ENCODE measurements at regions not wholly inside any gene's neighbourhood (a gene's known extent, or its start where the extent isn't known, plus 50 kb on each side); places are given as distances from the start of the nearest gene placed in this dataset.

GRCh38 chr10:4448030-4448429 is 378.0 kb upstream of the AKR1E2 start:
- Mint-ChIP-seq H3K27me3 (ENCODE audit: insufficient read depth, unreplicated experiment) (no peaks in the 10 kb centered on the region), H3K27ac (ENCODE audit: low read depth, unreplicated experiment) (no peak overlapping the region), H3K4me3 (ENCODE audit: unreplicated experiment) (no peak overlapping the region), H3K4me1 (ENCODE audit: insufficient read depth, unreplicated experiment) (peaks cover 6% of the 10 kb centered on the region), H3K36me3 (ENCODE audit: insufficient read depth, unreplicated experiment) (no peaks in the 10 kb centered on the region), H3K9me3 (ENCODE audit: unreplicated experiment) (peaks cover 7% of the 10 kb centered on the region)
- ChIA-PET POLR2A (interaction anchor here (0.6 kb wide), 1 partner anchor 306 kb away, joined by 3 read pairs; no protein-coding TSS in a partner anchor), CTCF (interaction anchor here (0.6 kb wide), 2 partner anchors 12 to 555 kb away, joined by 3 read pairs; no protein-coding TSS in a partner anchor)
- no peak for DNase-seq (ENCODE audit: unreplicated experiment)
- no peak for TF ChIP-seq CTCF (IDR thresholded peaks at IDR 0.05; ENCODE audit: unreplicated experiment)
- intact Hi-C loops (cut with micrococcal nuclease), result no loop called here
- no TSS peak for BruUV-seq (replicated peaks)

- Mint-ChIP-seq H3K4me3 (ENCODE audit: unreplicated experiment) (no peak overlapping the region), H3K27ac (ENCODE audit: low read depth, unreplicated experiment) (no peak overlapping the region), H3K9me3 (ENCODE audit: unreplicated experiment) (peaks cover 7% of the 10 kb centered on the region), H3K36me3 (ENCODE audit: insufficient read depth, unreplicated experiment) (no peaks in the 10 kb centered on the region), H3K27me3 (ENCODE audit: insufficient read depth, unreplicated experiment) (no peaks in the 10 kb centered on the region), H3K4me1 (ENCODE audit: insufficient read depth, unreplicated experiment) (no peaks in the 10 kb centered on the region)
- intact Hi-C loops (cut with micrococcal nuclease), result no loop called here
- no TSS peak for BruUV-seq (replicated peaks)
- no peak for DNase-seq (ENCODE audit: unreplicated experiment)
- no peak for TF ChIP-seq CTCF (IDR thresholded peaks at IDR 0.05; ENCODE audit: unreplicated experiment)
- ChIA-PET POLR2A (no interaction called here), CTCF (interaction anchor here (0.7 kb wide), 1 partner anchor 628 kb away, joined by 3 read pairs; no protein-coding TSS in a partner anchor)
These were observed 382.6 kb upstream of the AKR1E2 start for GRCh38 chr10:4443419-4443818.

- Mint-ChIP-seq H3K27me3 (ENCODE audit: insufficient read depth, unreplicated experiment) (no peaks in the 10 kb centered on the region), H3K27ac (ENCODE audit: low read depth, unreplicated experiment) (no peak overlapping the region), H3K4me3 (ENCODE audit: unreplicated experiment) (no peak overlapping the region), H3K36me3 (ENCODE audit: insufficient read depth, unreplicated experiment) (no peaks in the 10 kb centered on the region), H3K4me1 (ENCODE audit: insufficient read depth, unreplicated experiment) (no peaks in the 10 kb centered on the region), H3K9me3 (ENCODE audit: unreplicated experiment) (peaks cover 7% of the 10 kb centered on the region)
- no peak for DNase-seq (ENCODE audit: unreplicated experiment)
- TF ChIP-seq CTCF (IDR thresholded peaks at IDR 0.05; ENCODE audit: unreplicated experiment), result no peak
- BruUV-seq (replicated peaks), result no TSS peak
- ChIA-PET CTCF (no interaction called here), POLR2A (no interaction called here)
- intact Hi-C loops (cut with micrococcal nuclease), result no loop called here
These were observed 383.7 kb upstream of the AKR1E2 start for GRCh38 chr10:4442296-4442695.

GRCh38 chr10:4440260-4440659 is 385.7 kb upstream of the AKR1E2 start:
- H3K4me3 Mint-ChIP-seq (ENCODE audit: unreplicated experiment), result no peak overlapping the region
- CTCF ChIA-PET, result no interaction called here
- TF ChIP-seq CTCF (IDR thresholded peaks at IDR 0.05; ENCODE audit: unreplicated experiment), result no peak
- no peaks in the 10 kb centered on the region for H3K36me3 Mint-ChIP-seq (ENCODE audit: insufficient read depth, unreplicated experiment)
- DNase-seq (ENCODE audit: unreplicated experiment), result no peak
- H3K27me3 Mint-ChIP-seq (ENCODE audit: insufficient read depth, unreplicated experiment), result no peaks in the 10 kb centered on the region
- H3K9me3 Mint-ChIP-seq (ENCODE audit: unreplicated experiment), result peaks cover 7% of the 10 kb centered on the region
- no TSS peak for BruUV-seq (replicated peaks)
- no peak overlapping the region for H3K27ac Mint-ChIP-seq (ENCODE audit: low read depth, unreplicated experiment)
- POLR2A ChIA-PET, result no interaction called here
- intact Hi-C loops (cut with micrococcal nuclease), result no loop called here
- no peaks in the 10 kb centered on the region for H3K4me1 Mint-ChIP-seq (ENCODE audit: insufficient read depth, unreplicated experiment)
